ENCODE measurements at regions not wholly inside any gene's neighbourhood (a gene's known extent, or its start where the extent isn't known, plus 50 kb on each side); places are given as distances from the start of the nearest gene placed in this dataset.

DNA sequence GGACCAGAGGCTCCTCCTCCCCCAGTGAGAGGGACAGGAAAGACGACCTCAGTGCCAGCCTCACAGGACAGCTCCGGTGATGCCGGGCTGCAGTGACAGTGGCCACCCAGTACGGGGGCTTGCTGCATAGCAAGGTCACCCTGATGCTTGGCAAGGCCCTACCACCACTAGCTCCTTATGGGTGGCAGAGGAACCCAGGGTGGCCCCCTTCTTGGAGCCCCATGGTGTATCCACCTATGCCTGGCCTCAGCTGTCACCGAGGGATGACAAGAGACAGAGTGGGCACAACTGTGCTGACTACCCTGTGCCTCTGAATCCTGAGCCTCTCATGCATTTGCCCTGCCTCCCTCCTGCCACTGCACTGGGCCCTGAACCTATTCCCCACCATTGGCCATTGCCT lies 809.2 kb downstream of the TBC1D22A start:
- TF ChIP-seq EZH2 (IDR thresholded peaks at IDR 0.05; ENCODE audit: insufficient read depth, poor library complexity, severe bottlenecking): no peak
- TF ChIP-seq EZH2phosphoT487 (IDR thresholded peaks at IDR 0.05; ENCODE audit: insufficient read depth, low read depth): no peak
